K562 (cell line): ENCODE measurements at regions not wholly inside any gene's neighbourhood (a gene's known extent, or its start where the extent isn't known, plus 50 kb on each side); places are given as distances from the start of the nearest gene placed in this dataset.

Experiments used
- ATAC-seq: fragments of 200-7000 bp; cut with Tn5 transposase; 3 replicates; pipeline ENCODE4 v1.9.1; 2020; ENCODE audit warnings: moderate library complexity
- BruUV-seq: library from RNA; stranded (reverse); fragments of 400-500 nt; replicated peaks from 2 replicates; lab custom pipeline; 2021; lab: Mats Ljungman, UMichigan
- CTCF ChIA-PET: fragments of 300-600 bp; formaldehyde crosslinking; extraction: SDS; loops from one replicate; lab custom pipeline; 2021; ENCODE audit warnings: low intra/inter-chr PET ratio; lab: Yijun Ruan, JAX
- POLR2A ChIA-PET: fragments of 300-600, 350-650 bp; sonication (Branson Sonifier 250); formaldehyde crosslinking; extraction: SDS; loops from one replicate; lab custom pipeline; 2021; ENCODE audit warnings: antibody characterized with exemption, inconsistent platforms; lab: Yijun Ruan, JAX
- DNase-seq, 4 experiments: peaks; one replicate each; pipeline versions ENCODE4 v3.0.0 to v3.0.0-alpha.2; 2011 to 2018; ENCODE audit warnings: low spot score in 3 of 4, mixed read lengths in 3 of 4; ENCODE audit errors: extremely low read depth in 1 of 4
- FAIRE-seq: peaks from 2 replicates; lab custom pipeline; 2011; peaks lifted over from hg19 to GRCh38; lab: Jason Lieb, UNC
- H2AFZ ChIP-seq: 2 replicates; pipeline ENCODE4 v1.6.0; 2011; ENCODE audit warnings: low read depth, low read length, control low read depth, inconsistent platforms
- H3K27ac ChIP-seq: fragments of 200-600 bp; 3 replicates; pipeline ENCODE4 v1.8.0; 2011; ENCODE audit warnings: low read depth, mild to moderate bottlenecking, control low read depth, inconsistent platforms, low read length, moderate library complexity, mixed read lengths; ENCODE audit errors: extremely low read depth
- H3K27me3 ChIP-seq, 2 experiments: fragments of 300-600 bp in 1 of 2; 2 replicates in 1 of 2; 3 replicates in 1 of 2; pipeline versions ENCODE4 v1.6.0 to v1.8.0; 2011; ENCODE audit warnings: inconsistent platforms in 2 of 2, low read length in 2 of 2, mild to moderate bottlenecking in 1 of 2, mixed read lengths in 1 of 2, moderate library complexity in 1 of 2; ENCODE audit not compliant: control insufficient read depth in 2 of 2, insufficient read depth in 2 of 2
- H3K36me3 ChIP-seq: fragments of 300-600 bp; 3 replicates; pipeline ENCODE4 v1.8.0; 2011; ENCODE audit warnings: mild to moderate bottlenecking, low read length, inconsistent platforms; ENCODE audit not compliant: control insufficient read depth, insufficient read depth
- H3K4me1 ChIP-seq, 2 experiments: fragments of 200-600 bp in 1 of 2; replicated peaks in 1 of 2; 2 replicates in 1 of 2; 3 replicates in 1 of 2; pipeline versions ENCODE4 v1.5.1 to v1.8.0; 2011; ENCODE audit warnings: inconsistent platforms in 2 of 2, low read length in 2 of 2, mild to moderate bottlenecking in 1 of 2, mixed read lengths in 1 of 2, moderate library complexity in 1 of 2; ENCODE audit not compliant: control insufficient read depth in 2 of 2, insufficient read depth in 2 of 2
- H3K4me2 ChIP-seq: 2 replicates; pipeline ENCODE4 v1.6.1; 2011; ENCODE audit warnings: low read length, control low read depth, inconsistent platforms, mixed read lengths; ENCODE audit not compliant: insufficient read depth
- H3K4me3 ChIP-seq: fragments of 200-600 bp; sonication (generic), shearing (Covaris generic); 2 replicates; pipeline ENCODE4 v1.5.1; 2016; ENCODE audit warnings: control low read depth, inconsistent platforms
- H3K79me2 ChIP-seq: fragments of 200-600 bp; 3 replicates; pipeline ENCODE4 v1.8.0; 2011; ENCODE audit warnings: low read length, inconsistent platforms; ENCODE audit not compliant: control insufficient read depth, insufficient read depth
- H3K9ac ChIP-seq, 2 experiments: 2 replicates each; pipeline versions ENCODE4 v1.6.0 to v1.6.1; 2011; ENCODE audit warnings: low read depth in 2 of 2, low read length in 2 of 2, control low read depth in 1 of 2, inconsistent platforms in 1 of 2, mild to moderate bottlenecking in 1 of 2, mixed read lengths in 1 of 2; ENCODE audit not compliant: insufficient read depth in 1 of 2
- H3K9me1 ChIP-seq: one replicate; pipeline ENCODE4 v1.6.0; 2011; ENCODE audit warnings: inconsistent platforms, mild to moderate bottlenecking, low read length, moderate library complexity; ENCODE audit not compliant: control insufficient read depth, insufficient read depth
- H3K9me3 ChIP-seq: replicated peaks from 2 replicates; pipeline ENCODE4 v1.5.1; 2011; ENCODE audit warnings: low read depth, low read length, inconsistent platforms; ENCODE audit not compliant: control insufficient read depth, insufficient read depth
- H4K20me1 ChIP-seq: replicated peaks from 2 replicates; pipeline ENCODE4 v1.6.1; 2011; ENCODE audit warnings: low read length, inconsistent platforms, mixed read lengths; ENCODE audit not compliant: control insufficient read depth, insufficient read depth
- DPF2 ChIP-seq: fragments of 450-650 bp; IDR thresholded peaks from 2 replicates; pipeline ENCODE4 v1.6.1; 2016
- HMGN3 ChIP-seq: IDR thresholded peaks from 2 replicates; pipeline ENCODE4 v1.6.1; 2011; ENCODE audit warnings: borderline replicate concordance, low read depth, mild to moderate bottlenecking, mixed read lengths, low read length; ENCODE audit not compliant: insufficient read length; ENCODE audit errors: extremely low read depth
- SUPT5H ChIP-seq: fragments of 450-650 bp; IDR thresholded peaks from 2 replicates; pipeline ENCODE4 v1.6.1; 2016
- WGBS: fragments of 100-300 bp; shearing (Covaris generic); methylation state at CpG from one replicate; pipeline ENCODE4 v1.1.6; 2016; ENCODE audit warnings: low coverage, mixed read lengths; ENCODE audit not compliant: insufficient coverage; ENCODE audit errors: missing lambda C conversion rate; 5-methylcytosine and 5-hydroxymethylcytosine counted together
- in situ Hi-C: fragments of 300-500 bp; cut with MboI; formaldehyde crosslinking; loops from 4 replicates; pipeline ENCODE4 v1.15.0; 2018; ENCODE audit warnings: inconsistent platforms, mixed read lengths
- intact Hi-C: fragments of 100-400 bp; cut with micrococcal nuclease; formaldehyde crosslinking; loops from 2 replicates; pipeline ENCODE4 v1.14.2; 2022
- TF ChIP-seq, protein P1 (sequence below): sonication (generic); formaldehyde crosslinking; IDR thresholded peaks from 2 replicates; pipeline ENCODE4 v1.8.0; 2022; ENCODE audit warnings: mild to moderate bottlenecking, low read depth, missing genetic modification reagents
- TF ChIP-seq, protein P2 (sequence below), 2 experiments: fragments of 450-650 bp; formaldehyde crosslinking in 1 of 2; IDR thresholded peaks; 2 replicates each; pipeline versions ENCODE4 v1.4.0 to v1.6.1; 2014 to 2020; ENCODE audit warnings: mild to moderate bottlenecking in 2 of 2, borderline replicate concordance in 1 of 2, low read depth in 1 of 2
- TF ChIP-seq, protein P3 (sequence below): sonication (generic); formaldehyde crosslinking; IDR thresholded peaks from 2 replicates; pipeline ENCODE4 v1.9.0; 2022; ENCODE audit warnings: mild to moderate bottlenecking, missing genetic modification reagents

DNA sequence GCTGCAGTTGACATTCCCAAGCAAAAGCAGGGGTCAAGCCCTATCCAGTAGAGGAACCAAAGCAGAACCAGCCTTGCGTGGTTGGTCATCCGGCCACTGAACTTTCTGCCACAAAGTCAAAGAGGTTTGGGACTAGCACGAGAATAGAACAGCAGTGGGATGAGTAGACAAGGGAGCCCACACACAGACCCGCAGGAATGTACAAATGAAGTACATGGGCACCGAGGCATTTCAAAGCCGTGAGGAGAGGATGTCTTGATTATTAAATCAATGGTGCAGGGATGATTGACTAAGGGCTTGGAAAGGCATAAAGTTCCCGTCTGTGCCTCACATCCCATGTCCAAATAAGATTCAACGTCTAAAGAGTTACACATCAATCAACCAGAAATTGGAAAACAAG, 81.8 kb upstream of the TBC1D3K start:
- DNase-seq (no peak), ATAC-seq (no peak), FAIRE-seq (no peak)
- H3K4me2 ChIP-seq: no peak overlapping the region
- WGBS: 6% methylated on average over 8 of the region's 8 CpGs
- H3K9ac ChIP-seq: no peak overlapping the region
- H3K79me2 ChIP-seq: no peaks in the 10 kb centered on the region
- ChIA-PET POLR2A (interaction anchor here (0.6 to 0.9 kb wide), 2 partner anchors 134 to 203 kb away, joined by 3 to 4 read pairs; no protein-coding TSS in a partner anchor), CTCF (no interaction called here)
- H3K27ac ChIP-seq: no peak overlapping the region
- H4K20me1 ChIP-seq: 0 out of 2 replicates have a peak, but pooled peaks cover 4% of the 10 kb centered on the region
- H3K27me3 ChIP-seq: peaks cover 36 to 53% of the 10 kb centered on the region in 2 experiments
- peaks cover 2 to 7% of the 10 kb centered on the region in 2 experiments; a peak in 2 of 5 replicates for H3K4me1 ChIP-seq
- TF ChIP-seq, protein P1, sequence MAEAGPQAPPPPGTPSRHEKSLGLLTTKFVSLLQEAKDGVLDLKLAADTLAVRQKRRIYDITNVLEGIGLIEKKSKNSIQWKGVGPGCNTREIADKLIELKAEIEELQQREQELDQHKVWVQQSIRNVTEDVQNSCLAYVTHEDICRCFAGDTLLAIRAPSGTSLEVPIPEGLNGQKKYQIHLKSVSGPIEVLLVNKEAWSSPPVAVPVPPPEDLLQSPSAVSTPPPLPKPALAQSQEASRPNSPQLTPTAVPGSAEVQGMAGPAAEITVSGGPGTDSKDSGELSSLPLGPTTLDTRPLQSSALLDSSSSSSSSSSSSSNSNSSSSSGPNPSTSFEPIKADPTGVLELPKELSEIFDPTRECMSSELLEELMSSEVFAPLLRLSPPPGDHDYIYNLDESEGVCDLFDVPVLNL: no peak
- TF ChIP-seq, protein P2, sequence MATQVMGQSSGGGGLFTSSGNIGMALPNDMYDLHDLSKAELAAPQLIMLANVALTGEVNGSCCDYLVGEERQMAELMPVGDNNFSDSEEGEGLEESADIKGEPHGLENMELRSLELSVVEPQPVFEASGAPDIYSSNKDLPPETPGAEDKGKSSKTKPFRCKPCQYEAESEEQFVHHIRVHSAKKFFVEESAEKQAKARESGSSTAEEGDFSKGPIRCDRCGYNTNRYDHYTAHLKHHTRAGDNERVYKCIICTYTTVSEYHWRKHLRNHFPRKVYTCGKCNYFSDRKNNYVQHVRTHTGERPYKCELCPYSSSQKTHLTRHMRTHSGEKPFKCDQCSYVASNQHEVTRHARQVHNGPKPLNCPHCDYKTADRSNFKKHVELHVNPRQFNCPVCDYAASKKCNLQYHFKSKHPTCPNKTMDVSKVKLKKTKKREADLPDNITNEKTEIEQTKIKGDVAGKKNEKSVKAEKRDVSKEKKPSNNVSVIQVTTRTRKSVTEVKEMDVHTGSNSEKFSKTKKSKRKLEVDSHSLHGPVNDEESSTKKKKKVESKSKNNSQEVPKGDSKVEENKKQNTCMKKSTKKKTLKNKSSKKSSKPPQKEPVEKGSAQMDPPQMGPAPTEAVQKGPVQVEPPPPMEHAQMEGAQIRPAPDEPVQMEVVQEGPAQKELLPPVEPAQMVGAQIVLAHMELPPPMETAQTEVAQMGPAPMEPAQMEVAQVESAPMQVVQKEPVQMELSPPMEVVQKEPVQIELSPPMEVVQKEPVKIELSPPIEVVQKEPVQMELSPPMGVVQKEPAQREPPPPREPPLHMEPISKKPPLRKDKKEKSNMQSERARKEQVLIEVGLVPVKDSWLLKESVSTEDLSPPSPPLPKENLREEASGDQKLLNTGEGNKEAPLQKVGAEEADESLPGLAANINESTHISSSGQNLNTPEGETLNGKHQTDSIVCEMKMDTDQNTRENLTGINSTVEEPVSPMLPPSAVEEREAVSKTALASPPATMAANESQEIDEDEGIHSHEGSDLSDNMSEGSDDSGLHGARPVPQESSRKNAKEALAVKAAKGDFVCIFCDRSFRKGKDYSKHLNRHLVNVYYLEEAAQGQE (IDR thresholded peaks at IDR 0.05; ENCODE audit: borderline replicate concordance): no peak
- TF ChIP-seq, protein P2 (CRISPR knock-in tag; IDR thresholded peaks at IDR 0.05; ENCODE audit: low read depth): no peak
- TF ChIP-seq HMGN3: no peak
- TF ChIP-seq SUPT5H: no peak
- TF ChIP-seq, protein P3, sequence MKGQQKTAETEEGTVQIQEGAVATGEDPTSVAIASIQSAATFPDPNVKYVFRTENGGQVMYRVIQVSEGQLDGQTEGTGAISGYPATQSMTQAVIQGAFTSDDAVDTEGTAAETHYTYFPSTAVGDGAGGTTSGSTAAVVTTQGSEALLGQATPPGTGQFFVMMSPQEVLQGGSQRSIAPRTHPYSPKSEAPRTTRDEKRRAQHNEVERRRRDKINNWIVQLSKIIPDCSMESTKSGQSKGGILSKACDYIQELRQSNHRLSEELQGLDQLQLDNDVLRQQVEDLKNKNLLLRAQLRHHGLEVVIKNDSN (CRISPR knock-in tag): no peak
- TF ChIP-seq DPF2: no peak
- no TSS peak for BruUV-seq
- intact Hi-C loops (loop anchor here (10.0 kb wide), 1 partner anchor 48 kb away; no protein-coding TSS in a partner anchor), in situ Hi-C loops (no loop called here)
- H3K9me3 ChIP-seq: no peaks in the 10 kb centered on the region
- H3K4me3 ChIP-seq: no peak overlapping the region
- H3K36me3 ChIP-seq: no peaks in the 10 kb centered on the region
- H3K9me1 ChIP-seq: no peaks in the 10 kb centered on the region
- no peak overlapping the region for H2AFZ ChIP-seq
